ENCODE measurements at regions not wholly inside any gene's neighbourhood (a gene's known extent, or its start where the extent isn't known, plus 50 kb on each side); places are given as distances from the start of the nearest gene placed in this dataset.

- TF ChIP-seq TEAD4 (IDR thresholded peaks at IDR 0.05) (no peak), CEBPB (IDR thresholded peaks at IDR 0.05) (no peak), ZBTB7A (IDR thresholded peaks at IDR 0.05; ENCODE audit: low read depth) (no peak), FOXM1 (IDR thresholded peaks at IDR 0.05; ENCODE audit: borderline replicate concordance, low read depth) (no peak), TCF12 (IDR thresholded peaks at IDR 0.05; ENCODE audit: low read depth) (no peak), YY1 (IDR thresholded peaks at IDR 0.05; ENCODE audit: low read depth) (no peak), TAF1 (IDR thresholded peaks at IDR 0.05; ENCODE audit: low read depth) (no peak), NFIC (IDR thresholded peaks at IDR 0.05) (no peak), RAD21 (IDR thresholded peaks at IDR 0.05; ENCODE audit: low read depth) (no peak), MAX (IDR thresholded peaks at IDR 0.05) (no peak)
Measured at GRCh38 chr5:126359884-126360283, 63.3 kb upstream of the GRAMD2B start.

- no peak for TF ChIP-seq EP300 (IDR thresholded peaks at IDR 0.05; ENCODE audit: borderline replicate concordance)
- no peak for TF ChIP-seq USF1 (IDR thresholded peaks at IDR 0.05)
- no peak for TF ChIP-seq TCF12 (IDR thresholded peaks at IDR 0.05; ENCODE audit: low read depth)
- no peak for TF ChIP-seq YY1 (IDR thresholded peaks at IDR 0.05; ENCODE audit: low read depth)
- TF ChIP-seq MAX (IDR thresholded peaks at IDR 0.05): no peak
- no peak for TF ChIP-seq CREB1 (IDR thresholded peaks at IDR 0.05; ENCODE audit: low read depth)
- TF ChIP-seq NFIC (IDR thresholded peaks at IDR 0.05): no peak
- TF ChIP-seq RAD21 (IDR thresholded peaks at IDR 0.05; ENCODE audit: low read depth): no peak
- TF ChIP-seq FOXM1 (IDR thresholded peaks at IDR 0.05; ENCODE audit: borderline replicate concordance, low read depth): no peak
- TF ChIP-seq TEAD4 (IDR thresholded peaks at IDR 0.05): no peak
- no peak for TF ChIP-seq ZBTB7A (IDR thresholded peaks at IDR 0.05; ENCODE audit: low read depth)
- TF ChIP-seq REST (IDR thresholded peaks at IDR 0.05; ENCODE audit: low read depth): no peak
- TF ChIP-seq CEBPB (IDR thresholded peaks at IDR 0.05): no peak
- no peak for TF ChIP-seq EGR1 (IDR thresholded peaks at IDR 0.05)
- no peak for TF ChIP-seq TAF1 (IDR thresholded peaks at IDR 0.05; ENCODE audit: low read depth)
Measured at GRCh38 chr5:126360467-126360866, 62.7 kb upstream of the GRAMD2B start.

DNA sequence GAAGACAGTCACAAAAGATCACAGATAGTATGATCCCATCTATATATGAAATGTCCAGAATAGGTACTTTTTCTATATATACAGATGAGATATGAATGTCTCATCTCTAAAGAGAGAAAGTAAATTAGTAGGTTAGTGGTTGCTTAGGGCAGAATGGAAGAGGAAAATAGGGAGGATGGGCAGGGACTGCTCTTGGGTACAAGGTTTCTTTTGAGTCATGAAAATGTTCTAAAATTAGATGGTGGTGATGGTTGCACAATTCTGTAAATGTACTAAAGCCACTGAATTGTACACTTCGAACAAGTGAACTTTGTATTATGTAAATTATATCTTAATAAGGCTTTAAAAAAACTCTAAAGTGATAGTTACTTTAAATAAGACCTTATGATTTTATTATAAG is 59.6 kb upstream of the GRAMD2B start:
- no peak for TF ChIP-seq EP300 (IDR thresholded peaks at IDR 0.05; ENCODE audit: borderline replicate concordance)
- TF ChIP-seq TAF1 (IDR thresholded peaks at IDR 0.05; ENCODE audit: low read depth): no peak
- TF ChIP-seq YY1 (IDR thresholded peaks at IDR 0.05; ENCODE audit: low read depth): no peak
- no peak for TF ChIP-seq CEBPB (IDR thresholded peaks at IDR 0.05)
- TF ChIP-seq CREB1 (IDR thresholded peaks at IDR 0.05; ENCODE audit: low read depth): no peak
- TF ChIP-seq ZBTB7A (IDR thresholded peaks at IDR 0.05; ENCODE audit: low read depth): no peak
- no peak for TF ChIP-seq EGR1 (IDR thresholded peaks at IDR 0.05)
- no peak for TF ChIP-seq RAD21 (IDR thresholded peaks at IDR 0.05; ENCODE audit: low read depth)
- TF ChIP-seq MAX (IDR thresholded peaks at IDR 0.05): no peak
- no peak for TF ChIP-seq NFIC (IDR thresholded peaks at IDR 0.05)

DNA sequence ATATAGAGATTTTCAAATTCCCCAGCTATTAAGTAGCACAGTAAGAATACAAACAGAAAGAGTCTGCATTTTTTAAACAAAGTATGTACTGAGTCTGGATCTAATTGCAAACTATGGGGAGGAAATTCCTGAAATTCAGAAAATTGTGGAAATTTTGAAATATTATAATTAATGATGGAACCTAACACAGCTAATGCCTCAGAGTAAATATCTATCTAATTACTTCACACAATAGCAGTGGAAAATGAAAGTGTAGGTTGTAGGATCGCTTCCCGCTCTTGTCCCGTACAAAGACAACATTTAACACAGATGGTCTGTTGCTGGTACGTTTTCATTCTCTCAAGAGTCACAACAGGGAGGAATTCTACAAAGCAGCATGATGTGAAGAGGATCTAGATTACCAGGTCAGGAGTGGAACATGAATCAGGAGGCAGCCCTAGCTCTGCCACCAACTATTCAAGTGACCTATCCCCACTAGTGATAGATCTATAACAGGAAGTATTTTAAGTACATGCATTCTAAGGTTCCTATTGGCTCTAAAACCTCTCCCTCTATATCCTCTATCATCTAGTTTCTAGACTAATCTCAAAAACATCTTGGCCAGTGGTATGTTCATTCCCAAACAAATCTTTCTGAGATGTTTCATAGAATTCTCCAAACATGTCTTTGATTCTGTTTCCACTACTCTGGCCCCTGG is 58.9 kb upstream of the GRAMD2B start:
- no peak for TF ChIP-seq YY1 (IDR thresholded peaks at IDR 0.05; ENCODE audit: low read depth)
- TF ChIP-seq USF1 (IDR thresholded peaks at IDR 0.05): no peak
- TF ChIP-seq TEAD4 (IDR thresholded peaks at IDR 0.05): no peak
- TF ChIP-seq TCF12 (IDR thresholded peaks at IDR 0.05; ENCODE audit: low read depth): no peak
- TF ChIP-seq CEBPB (IDR thresholded peaks at IDR 0.05): no peak
- TF ChIP-seq TAF1 (IDR thresholded peaks at IDR 0.05; ENCODE audit: low read depth): no peak
- no peak for TF ChIP-seq EP300 (IDR thresholded peaks at IDR 0.05; ENCODE audit: borderline replicate concordance)

DNA sequence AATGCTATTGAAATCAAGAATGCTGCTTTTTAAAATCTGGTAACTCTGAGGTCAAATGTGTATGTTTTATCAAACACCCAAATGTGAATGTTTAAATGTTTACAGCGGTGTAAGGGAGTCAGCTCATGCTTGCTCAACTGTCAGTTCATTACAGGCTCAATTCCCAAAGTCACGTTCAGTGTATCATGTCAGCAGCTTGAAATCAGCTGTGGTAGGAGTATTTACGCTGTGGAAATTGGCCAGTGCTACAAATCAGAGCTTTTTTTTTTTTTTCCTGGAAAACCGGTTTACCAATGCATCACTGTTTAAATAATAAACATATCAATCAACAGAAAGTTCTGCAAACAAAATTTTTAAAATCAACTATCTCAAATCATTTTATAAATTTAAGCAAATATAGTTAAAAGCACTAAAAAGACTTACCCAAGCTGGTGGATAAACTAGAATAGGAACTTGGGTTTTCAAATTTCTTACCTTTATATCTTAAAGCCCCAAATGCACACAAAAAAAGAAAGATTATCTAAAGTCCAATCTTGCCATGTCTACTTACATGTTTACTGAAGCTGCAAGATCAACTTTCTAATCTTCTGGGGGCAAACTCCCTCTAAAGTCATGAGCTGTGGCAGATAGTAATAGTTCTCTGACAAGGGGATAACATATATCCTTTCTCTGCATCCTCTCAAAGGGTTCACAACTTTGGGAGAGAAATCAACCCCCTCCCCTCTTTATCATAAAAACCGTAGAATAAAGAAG is 57.6 kb upstream of the GRAMD2B start:
- no peak for TF ChIP-seq CEBPB (IDR thresholded peaks at IDR 0.05)
- no peak for TF ChIP-seq MAX (IDR thresholded peaks at IDR 0.05)
- TF ChIP-seq USF1 (IDR thresholded peaks at IDR 0.05): no peak
- no peak for TF ChIP-seq NFIC (IDR thresholded peaks at IDR 0.05)
- no peak for TF ChIP-seq TCF12 (IDR thresholded peaks at IDR 0.05; ENCODE audit: low read depth)
- TF ChIP-seq FOXM1 (IDR thresholded peaks at IDR 0.05; ENCODE audit: borderline replicate concordance, low read depth): no peak

DNA sequence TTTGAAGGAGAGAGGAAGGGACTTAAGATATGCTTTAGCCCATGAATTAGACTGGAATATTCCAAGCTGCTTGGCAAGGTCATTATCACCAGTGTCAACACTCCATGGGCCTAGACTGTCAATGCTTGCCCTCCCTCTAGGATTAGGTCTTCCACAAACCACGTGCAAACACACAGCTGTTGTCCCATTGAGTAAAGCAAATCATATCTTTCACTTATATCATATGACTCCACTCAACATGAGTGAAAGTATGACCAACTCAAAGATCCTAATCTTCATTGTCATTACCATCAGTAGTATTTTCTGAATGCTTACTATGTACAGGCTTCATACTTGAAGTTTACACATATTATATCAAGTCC is 57.0 kb upstream of the GRAMD2B start:
- TF ChIP-seq YY1 (IDR thresholded peaks at IDR 0.05; ENCODE audit: low read depth) (no peak), ZBTB7A (IDR thresholded peaks at IDR 0.05; ENCODE audit: low read depth) (no peak), NFIC (IDR thresholded peaks at IDR 0.05) (no peak), TEAD4 (IDR thresholded peaks at IDR 0.05) (no peak), CREB1 (IDR thresholded peaks at IDR 0.05; ENCODE audit: low read depth) (no peak), MAX (IDR thresholded peaks at IDR 0.05) (no peak), FOXM1 (IDR thresholded peaks at IDR 0.05; ENCODE audit: borderline replicate concordance, low read depth) (no peak), USF1 (IDR thresholded peaks at IDR 0.05) (no peak)
